SK-N-SH (cell line): ENCODE measurements at regions not wholly inside any gene's neighbourhood (a gene's known extent, or its start where the extent isn't known, plus 50 kb on each side); places are given as distances from the start of the nearest gene placed in this dataset.

Source experiments
- CHD2 ChIP-seq: fragments of 150-350 bp; IDR thresholded peaks from 2 replicates; pipeline ENCODE4 v1.6.1; 2018; ENCODE audit warnings: low read length; ENCODE audit not compliant: partially characterized antibody
- CTCF ChIP-seq: fragments of 200-600 bp; sonication (generic); IDR thresholded peaks from 2 replicates; pipeline ENCODE4 v1.6.1; 2017; ENCODE audit warnings: antibody characterized with exemption, mild to moderate bottlenecking, moderate library complexity
- JUND ChIP-seq: IDR thresholded peaks from 2 replicates; pipeline ENCODE4 v1.4.0; 2012
- POLR2AphosphoS5 ChIP-seq: IDR thresholded peaks from 2 replicates; pipeline ENCODE4 v1.6.1; 2012; ENCODE audit warnings: low read depth, low read length

GRCh38 chrX:74363914-74364313, 57.4 kb upstream of the SLC16A2 start:
- TF ChIP-seq POLR2AphosphoS5 (no peak), CTCF (no peak), JUND (no peak), CHD2 (no peak)
